IMR-90 (cell line): ENCODE measurements at regions not wholly inside any gene's neighbourhood (a gene's known extent, or its start where the extent isn't known, plus 50 kb on each side); places are given as distances from the start of the nearest gene placed in this dataset.

Experiments
- ATAC-seq: fragments of 200-7000 bp; cut with Tn5 transposase; 2 replicates; pipeline ENCODE4 v1.9.1; 2020; ENCODE audit warnings: low read depth, mild to moderate bottlenecking, moderate library complexity
- BruUV-seq: library from RNA; stranded (reverse); fragments of 400-500 nt; replicated peaks from 2 replicates; lab custom pipeline; 2021; lab: Mats Ljungman, UMichigan
- CTCF ChIA-PET: fragments of 300-600 bp; formaldehyde crosslinking; extraction: SDS; loops from one replicate; lab custom pipeline; 2021; ENCODE audit warnings: antibody characterized with exemption; lab: Yijun Ruan, JAX
- POLR2A ChIA-PET: fragments of 300-600 bp; sonication (Branson Sonifier 250); formaldehyde crosslinking; loops from one replicate; lab custom pipeline; 2022; ENCODE audit warnings: antibody characterized with exemption; ENCODE audit not compliant: unreplicated experiment; lab: Charles Lee
- DNase-seq: peaks from one replicate; pipeline ENCODE4 v3.0.0; 2013
- H2AFZ ChIP-seq: replicated peaks from 2 replicates; pipeline ENCODE3; 2013; ENCODE audit warnings: low read length, mild to moderate bottlenecking; ENCODE audit not compliant: poor library complexity
- H2AK5ac ChIP-seq: 2 replicates; pipeline ENCODE4 v1.6.1; 2013; ENCODE audit warnings: low read depth, low read length, inconsistent platforms
- H2AK9ac ChIP-seq: replicated peaks from 2 replicates; pipeline ENCODE3; 2013; ENCODE audit warnings: mild to moderate bottlenecking, low read depth, low read length, moderate library complexity; ENCODE audit not compliant: poor library complexity
- H2BK120ac ChIP-seq: 2 replicates; pipeline ENCODE4 v1.6.1; 2013; ENCODE audit warnings: low read depth, low read length, inconsistent platforms
- H2BK15ac ChIP-seq: 3 replicates; pipeline ENCODE4 v1.6.1; 2013; ENCODE audit warnings: low read depth, low read length, inconsistent platforms
- H2BK20ac ChIP-seq: 2 replicates; pipeline ENCODE4 v1.6.1; 2013; ENCODE audit warnings: low read depth, mild to moderate bottlenecking, inconsistent platforms, low read length, moderate library complexity
- H2BK5ac ChIP-seq: 2 replicates; pipeline ENCODE4 v1.6.1; 2013; ENCODE audit warnings: mild to moderate bottlenecking, low read depth, low read length, inconsistent platforms; ENCODE audit not compliant: poor library complexity, severe bottlenecking
- H3K14ac ChIP-seq: replicated peaks from 2 replicates; pipeline ENCODE4 v1.6.1; 2013; ENCODE audit warnings: low read depth, low read length, inconsistent platforms
- H3K18ac ChIP-seq: 2 replicates; pipeline ENCODE4 v1.6.1; 2013; ENCODE audit warnings: low read depth, low read length, control low read depth
- H3K23ac ChIP-seq: 2 replicates; pipeline ENCODE4 v1.6.1; 2013; ENCODE audit warnings: low read depth, low read length, inconsistent platforms
- H3K27ac ChIP-seq: 2 replicates; pipeline ENCODE4 v1.5.1; 2013; ENCODE audit warnings: mild to moderate bottlenecking, control low read depth, low read length; ENCODE audit not compliant: insufficient read depth
- H3K27me3 ChIP-seq: 2 replicates; pipeline ENCODE4 v1.6.1; 2013; ENCODE audit warnings: low read length; ENCODE audit not compliant: control insufficient read depth, insufficient read depth
- H3K36me3 ChIP-seq: 2 replicates; pipeline ENCODE4 v1.6.1; 2013; ENCODE audit warnings: low read length, mixed read lengths; ENCODE audit not compliant: control insufficient read depth, insufficient read depth
- H3K4ac ChIP-seq: 2 replicates; pipeline ENCODE4 v1.6.1; 2013; ENCODE audit warnings: low read depth, low read length, inconsistent platforms
- H3K4me1 ChIP-seq: 2 replicates; pipeline ENCODE4 v1.6.1; 2013; ENCODE audit warnings: low read length, mixed read lengths; ENCODE audit not compliant: control insufficient read depth, insufficient read depth
- H3K4me2 ChIP-seq: 2 replicates; pipeline ENCODE4 v1.6.1; 2013; ENCODE audit warnings: low read depth, mild to moderate bottlenecking, control low read depth, low read length, moderate library complexity
- H3K4me3 ChIP-seq: 2 replicates; pipeline ENCODE4 v1.5.1; 2013; ENCODE audit warnings: low read depth, mild to moderate bottlenecking, control low read depth, low read length, moderate library complexity; ENCODE audit not compliant: insufficient read depth
- H3K56ac ChIP-seq: 2 replicates; pipeline ENCODE4 v1.6.1; 2013; ENCODE audit warnings: low read length, inconsistent platforms; ENCODE audit not compliant: insufficient read depth; ENCODE audit errors: extremely low read depth
- H3K79me1 ChIP-seq, 2 experiments: 2 replicates each; pipeline ENCODE4 v1.6.1; 2013; ENCODE audit warnings: low read length in 2 of 2, inconsistent platforms in 1 of 2, low read depth in 1 of 2
- H3K9ac ChIP-seq: 2 replicates; pipeline ENCODE4 v1.6.1; 2013; ENCODE audit warnings: low read depth, low read length, control low read depth
- H3K9me1 ChIP-seq: 2 replicates; pipeline ENCODE4 v1.6.1; 2013; ENCODE audit warnings: low read length, inconsistent platforms; ENCODE audit not compliant: insufficient read depth
- H3K9me3 ChIP-seq: 2 replicates; pipeline ENCODE4 v1.6.1; 2013; ENCODE audit warnings: low read length; ENCODE audit not compliant: control insufficient read depth, insufficient read depth
- H4K20me1 ChIP-seq: 2 replicates; pipeline ENCODE4 v1.6.1; 2013; ENCODE audit warnings: low read length, inconsistent platforms; ENCODE audit not compliant: insufficient read depth
- H4K5ac ChIP-seq: 2 replicates; pipeline ENCODE4 v1.6.1; 2013; ENCODE audit warnings: mild to moderate bottlenecking, low read depth, low read length, control low read depth
- H4K8ac ChIP-seq, 2 experiments: 2 replicates each; pipeline ENCODE4 v1.6.1; 2013; ENCODE audit warnings: low read depth in 2 of 2, low read length in 2 of 2, control low read depth in 1 of 2, inconsistent platforms in 1 of 2
- H4K91ac ChIP-seq: 2 replicates; pipeline ENCODE4 v1.6.1; 2013; ENCODE audit warnings: low read depth, low read length, inconsistent platforms; ENCODE audit not compliant: insufficient read depth
- CHD1 ChIP-seq: IDR thresholded peaks from 2 replicates; pipeline ENCODE4 v1.6.1; 2012; ENCODE audit warnings: low read depth, low read length, improper control_type of control experiment
- FOS ChIP-seq: fragments of 150-350 bp; IDR thresholded peaks from 2 replicates; pipeline ENCODE4 v1.6.1; 2016; ENCODE audit warnings: low read depth, low read length
- MAZ ChIP-seq: IDR thresholded peaks from 2 replicates; pipeline ENCODE4 v1.6.1; 2012; ENCODE audit warnings: low read depth, mild to moderate bottlenecking, low read length, improper control_type of control experiment, moderate library complexity, borderline replicate concordance
- NFE2L2 ChIP-seq: fragments of 150-350 bp; IDR thresholded peaks from 2 replicates; pipeline ENCODE4 v1.6.1; 2016; ENCODE audit warnings: low read depth, mild to moderate bottlenecking, low read length
- POLR2A ChIP-seq: IDR thresholded peaks from 2 replicates; pipeline ENCODE4 v1.6.1; 2012; ENCODE audit warnings: mild to moderate bottlenecking, low read depth, low read length
- RAD21 ChIP-seq: IDR thresholded peaks from 2 replicates; pipeline ENCODE4 v1.6.1; 2012; ENCODE audit warnings: low read length, improper control_type of control experiment
- WGBS, 2 experiments: methylation state at CpG; one replicate each; pipeline versions ENCODE4 v1.1.5 to v1.1.7; 2013; ENCODE audit warnings: missing lambda C conversion rate in 2 of 2; ENCODE audit not compliant: insufficient read length in 1 of 2; ENCODE audit errors: extremely low coverage in 2 of 2; 5-methylcytosine and 5-hydroxymethylcytosine counted together
- dilution Hi-C: fragments of 300-500 bp; cut with HindIII; formaldehyde crosslinking; loops from one replicate; pipeline ENCODE4 v1.14.3; 2018; ENCODE audit warnings: low sequenced_read_pairs; ENCODE audit not compliant: unreplicated experiment
- in situ Hi-C: fragments of 300-500 bp; cut with MboI; formaldehyde crosslinking; loops from 3 replicates; pipeline ENCODE4 v1.14.3; 2019; ENCODE audit warnings: low sequenced_read_pairs, inconsistent platforms, mixed read lengths
- intact Hi-C: fragments of 100-400 bp; cut with micrococcal nuclease; formaldehyde crosslinking; loops from 2 replicates; pipeline ENCODE4 v1.10.0; 2022
- TF ChIP-seq, protein P1 (sequence below): conservative IDR thresholded peaks from 2 replicates; pipeline ENCODE4 v1.5.1; 2012; ENCODE audit warnings: mild to moderate bottlenecking, low read depth, low read length, improper control_type of control experiment
- TF ChIP-seq, protein P2 (sequence below): fragments of 150-350 bp; IDR thresholded peaks from 2 replicates; pipeline ENCODE4 v1.6.1; 2017; ENCODE audit warnings: mild to moderate bottlenecking, antibody characterized with exemption, low read length, low read depth
- TF ChIP-seq, protein P3 (sequence below): fragments of 150-350 bp; IDR thresholded peaks from 2 replicates; pipeline ENCODE4 v1.6.1; 2016; ENCODE audit warnings: low read depth, mild to moderate bottlenecking, low read length, moderate library complexity, borderline replicate concordance

- Histone ChIP-seq H3K4ac (no peak overlapping the region), H2BK20ac (no peak overlapping the region), H4K8ac (no peak overlapping the region), H2AK9ac (no peak overlapping the region), H2BK5ac (no peak overlapping the region), H3K27me3 (no peaks in the 10 kb centered on the region), H3K4me3 (no peak overlapping the region), H3K27ac (no peak overlapping the region), H3K79me1 (no peaks in the 10 kb centered on the region), H3K4me2 (no peak overlapping the region), H2AFZ (no peak overlapping the region), H3K18ac (no peak overlapping the region), H4K5ac (no peak overlapping the region), H3K4me1 (no peaks in the 10 kb centered on the region), H3K14ac (no peak overlapping the region), H2BK120ac (no peak overlapping the region), H3K9me3 (peaks cover 3% of the 10 kb centered on the region), H2BK15ac (no peak overlapping the region), H3K23ac (no peak overlapping the region), H4K91ac (no peak overlapping the region), H3K9ac (no peak overlapping the region), H4K20me1 (no peaks in the 10 kb centered on the region), H3K36me3 (no peaks in the 10 kb centered on the region), H3K56ac (no peak overlapping the region), H3K9me1 (no peaks in the 10 kb centered on the region), H2AK5ac (no peak overlapping the region)
- no peak for TF ChIP-seq FOS
- TF ChIP-seq NFE2L2: no peak
- no peak for TF ChIP-seq RAD21
- no peak for TF ChIP-seq MAZ
- TF ChIP-seq, protein P1, sequence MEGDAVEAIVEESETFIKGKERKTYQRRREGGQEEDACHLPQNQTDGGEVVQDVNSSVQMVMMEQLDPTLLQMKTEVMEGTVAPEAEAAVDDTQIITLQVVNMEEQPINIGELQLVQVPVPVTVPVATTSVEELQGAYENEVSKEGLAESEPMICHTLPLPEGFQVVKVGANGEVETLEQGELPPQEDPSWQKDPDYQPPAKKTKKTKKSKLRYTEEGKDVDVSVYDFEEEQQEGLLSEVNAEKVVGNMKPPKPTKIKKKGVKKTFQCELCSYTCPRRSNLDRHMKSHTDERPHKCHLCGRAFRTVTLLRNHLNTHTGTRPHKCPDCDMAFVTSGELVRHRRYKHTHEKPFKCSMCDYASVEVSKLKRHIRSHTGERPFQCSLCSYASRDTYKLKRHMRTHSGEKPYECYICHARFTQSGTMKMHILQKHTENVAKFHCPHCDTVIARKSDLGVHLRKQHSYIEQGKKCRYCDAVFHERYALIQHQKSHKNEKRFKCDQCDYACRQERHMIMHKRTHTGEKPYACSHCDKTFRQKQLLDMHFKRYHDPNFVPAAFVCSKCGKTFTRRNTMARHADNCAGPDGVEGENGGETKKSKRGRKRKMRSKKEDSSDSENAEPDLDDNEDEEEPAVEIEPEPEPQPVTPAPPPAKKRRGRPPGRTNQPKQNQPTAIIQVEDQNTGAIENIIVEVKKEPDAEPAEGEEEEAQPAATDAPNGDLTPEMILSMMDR: no peak
- TF ChIP-seq POLR2A: no peak
- TF ChIP-seq, protein P2, sequence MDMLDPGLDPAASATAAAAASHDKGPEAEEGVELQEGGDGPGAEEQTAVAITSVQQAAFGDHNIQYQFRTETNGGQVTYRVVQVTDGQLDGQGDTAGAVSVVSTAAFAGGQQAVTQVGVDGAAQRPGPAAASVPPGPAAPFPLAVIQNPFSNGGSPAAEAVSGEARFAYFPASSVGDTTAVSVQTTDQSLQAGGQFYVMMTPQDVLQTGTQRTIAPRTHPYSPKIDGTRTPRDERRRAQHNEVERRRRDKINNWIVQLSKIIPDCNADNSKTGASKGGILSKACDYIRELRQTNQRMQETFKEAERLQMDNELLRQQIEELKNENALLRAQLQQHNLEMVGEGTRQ: no peak
- TF ChIP-seq CHD1: no peak
- TF ChIP-seq, protein P3, sequence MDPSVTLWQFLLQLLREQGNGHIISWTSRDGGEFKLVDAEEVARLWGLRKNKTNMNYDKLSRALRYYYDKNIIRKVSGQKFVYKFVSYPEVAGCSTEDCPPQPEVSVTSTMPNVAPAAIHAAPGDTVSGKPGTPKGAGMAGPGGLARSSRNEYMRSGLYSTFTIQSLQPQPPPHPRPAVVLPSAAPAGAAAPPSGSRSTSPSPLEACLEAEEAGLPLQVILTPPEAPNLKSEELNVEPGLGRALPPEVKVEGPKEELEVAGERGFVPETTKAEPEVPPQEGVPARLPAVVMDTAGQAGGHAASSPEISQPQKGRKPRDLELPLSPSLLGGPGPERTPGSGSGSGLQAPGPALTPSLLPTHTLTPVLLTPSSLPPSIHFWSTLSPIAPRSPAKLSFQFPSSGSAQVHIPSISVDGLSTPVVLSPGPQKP: no peak
- DNase-seq: no peak
- no peak for ATAC-seq
- CTCF ChIA-PET: interaction anchor here (0.6 kb wide), 1 partner anchor 19 kb away, joined by 3 read pairs; no protein-coding TSS in a partner anchor
- in situ Hi-C loops (no loop called here), dilution Hi-C loops (no loop called here), intact Hi-C loops (no loop called here)
- no CpG with 5 or more reads among the region's 1 CpG for WGBS, 2 experiments
- BruUV-seq: no TSS peak
- POLR2A ChIA-PET: no interaction called here
Observed at GRCh38 chr18:42536442-42536841, 579.0 kb downstream of the RIT2 start.
